Breast epithelium (tissue), 4 donors: ENCODE measurements at regions not wholly inside any gene's neighbourhood (a gene's known extent, or its start where the extent isn't known, plus 50 kb on each side); places are given as distances from the start of the nearest gene placed in this dataset.

Experiments
- DNase-seq, 2 donors: peaks; one replicate each; pipeline ENCODE4 v3.0.0-alpha.2; 2019; ENCODE audit warnings: low spot score in 2 of 2
- H3K27ac ChIP-seq, 2 donors: fragments of 200-600 bp; sonication (generic) in 1 of 2; one replicate each; pipeline ENCODE4 v1.5.1; 2016 to 2019; ENCODE audit warnings: mild to moderate bottlenecking in 1 of 2
- H3K27me3 ChIP-seq, 2 donors: fragments of 200-600 bp; sonication (generic) in 1 of 2; one replicate each; pipeline versions ENCODE4 v1.5.1 to v1.6.0; 2017 to 2019; ENCODE audit warnings: control low read depth in 1 of 2, mild to moderate bottlenecking in 1 of 2
- H3K36me3 ChIP-seq: fragments of 200-600 bp; one replicate; pipeline ENCODE4 v1.5.1; 2019
- H3K4me1 ChIP-seq, 2 donors: fragments of 200-600 bp; sonication (generic); one replicate each; pipeline ENCODE4 v1.5.1; 2016 to 2019; ENCODE audit warnings: control low read depth in 1 of 2
- H3K4me3 ChIP-seq, 3 donors: fragments of 200-600 bp; sonication (generic); 1 replicate in 2 of 3; 2 replicates in 1 of 3; pipeline ENCODE4 v1.5.1; 2016 to 2019; ENCODE audit warnings: mild to moderate bottlenecking in 3 of 3, moderate library complexity in 2 of 3
- H3K9me3 ChIP-seq, 2 donors: fragments of 200-600 bp; sonication (generic) in 1 of 2; one replicate each; pipeline ENCODE4 v1.5.1; 2016 to 2019; ENCODE audit warnings: control low read depth in 1 of 2
- POLR2A ChIP-seq: fragments of 450-650 bp; IDR thresholded peaks from one replicate; pipeline ENCODE4 v1.6.1; 2016; ENCODE audit warnings: antibody characterized with exemption, mild to moderate bottlenecking, moderate library complexity
- POLR2AphosphoS5 ChIP-seq, 3 donors: sonication (generic); formaldehyde crosslinking; IDR thresholded peaks; one replicate each; pipeline ENCODE4 v1.6.1; 2017; ENCODE audit warnings: antibody characterized with exemption in 3 of 3
- intact Hi-C: fragments of 100-400 bp; cut with DNase I; formaldehyde crosslinking; loops from one replicate; pipeline ENCODE4 v1.15.1; 2023; ENCODE audit warnings: low total_unique reads
- TF ChIP-seq, protein P1 (sequence below), 3 donors: fragments of 450-650 bp; IDR thresholded peaks; one replicate each; pipeline ENCODE4 v1.5.1; 2016 to 2017; ENCODE audit warnings: antibody characterized with exemption in 3 of 3, mild to moderate bottlenecking in 3 of 3, moderate library complexity in 3 of 3

DNA sequence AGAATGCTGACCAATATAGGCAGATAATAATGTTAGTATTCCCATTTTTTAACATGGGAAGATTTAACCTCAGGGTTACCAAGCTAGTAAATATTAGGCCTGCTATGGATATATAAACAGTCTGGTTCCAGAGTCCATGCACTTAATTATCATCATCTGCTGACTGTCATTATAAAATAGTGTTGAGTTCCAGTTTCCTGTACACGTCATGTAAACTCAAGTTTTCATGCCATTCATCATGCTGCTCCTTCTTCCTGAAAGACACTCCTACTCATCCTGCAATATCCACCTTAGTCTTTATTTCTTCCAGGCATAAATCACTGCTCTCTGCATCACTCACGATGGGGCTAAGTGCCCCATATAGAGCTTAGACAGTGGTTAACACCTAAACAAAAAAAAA lies 420.8 kb upstream of the SPHKAP start:
- intact Hi-C loops, result no loop called here
- DNase-seq, result no peak
- H3K27ac ChIP-seq, result no peak overlapping the region
- H3K36me3 ChIP-seq, result no peaks in the 10 kb centered on the region
- H3K9me3 ChIP-seq, result no peaks in the 10 kb centered on the region
- TF ChIP-seq POLR2AphosphoS5 (IDR thresholded peaks at IDR 0.05), result no peak
- TF ChIP-seq, protein P1, sequence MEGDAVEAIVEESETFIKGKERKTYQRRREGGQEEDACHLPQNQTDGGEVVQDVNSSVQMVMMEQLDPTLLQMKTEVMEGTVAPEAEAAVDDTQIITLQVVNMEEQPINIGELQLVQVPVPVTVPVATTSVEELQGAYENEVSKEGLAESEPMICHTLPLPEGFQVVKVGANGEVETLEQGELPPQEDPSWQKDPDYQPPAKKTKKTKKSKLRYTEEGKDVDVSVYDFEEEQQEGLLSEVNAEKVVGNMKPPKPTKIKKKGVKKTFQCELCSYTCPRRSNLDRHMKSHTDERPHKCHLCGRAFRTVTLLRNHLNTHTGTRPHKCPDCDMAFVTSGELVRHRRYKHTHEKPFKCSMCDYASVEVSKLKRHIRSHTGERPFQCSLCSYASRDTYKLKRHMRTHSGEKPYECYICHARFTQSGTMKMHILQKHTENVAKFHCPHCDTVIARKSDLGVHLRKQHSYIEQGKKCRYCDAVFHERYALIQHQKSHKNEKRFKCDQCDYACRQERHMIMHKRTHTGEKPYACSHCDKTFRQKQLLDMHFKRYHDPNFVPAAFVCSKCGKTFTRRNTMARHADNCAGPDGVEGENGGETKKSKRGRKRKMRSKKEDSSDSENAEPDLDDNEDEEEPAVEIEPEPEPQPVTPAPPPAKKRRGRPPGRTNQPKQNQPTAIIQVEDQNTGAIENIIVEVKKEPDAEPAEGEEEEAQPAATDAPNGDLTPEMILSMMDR (IDR thresholded peaks at IDR 0.05), result no peak
- no peak for TF ChIP-seq POLR2A
- no peaks in the 10 kb centered on the region for H3K27me3 ChIP-seq
- no peak overlapping the region for H3K4me3 ChIP-seq
- H3K4me1 ChIP-seq, result no peaks in the 10 kb centered on the region

DNA sequence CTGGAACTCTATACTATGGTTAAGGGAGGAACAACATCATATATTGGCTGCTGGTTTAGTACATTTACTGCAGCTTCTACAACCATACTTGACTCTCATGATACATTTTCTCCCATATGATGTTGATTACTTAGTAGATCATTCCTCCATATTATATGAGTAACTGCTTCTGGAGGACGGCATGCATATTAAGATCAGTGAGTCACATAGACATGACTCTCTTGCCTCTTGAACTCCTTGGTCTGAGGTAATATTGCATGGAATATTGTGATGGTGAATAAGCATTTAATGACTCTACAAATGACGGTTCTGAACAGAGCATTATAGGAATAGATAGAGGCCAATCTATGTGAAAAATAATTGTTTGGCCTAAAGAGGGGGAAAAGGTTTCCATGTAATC lies 418.8 kb upstream of the SPHKAP start:
- Histone ChIP-seq H3K9me3 (no peaks in the 10 kb centered on the region), H3K4me1 (no peaks in the 10 kb centered on the region), H3K36me3 (no peaks in the 10 kb centered on the region), H3K27ac (no peak overlapping the region), H3K27me3 (no peaks in the 10 kb centered on the region), H3K4me3 (no peak overlapping the region)
- TF ChIP-seq POLR2AphosphoS5 (IDR thresholded peaks at IDR 0.05) (no peak), POLR2A (no peak)
- TF ChIP-seq, protein P1 (IDR thresholded peaks at IDR 0.05), result no peak
- intact Hi-C loops, result no loop called here
- DNase-seq, result no peak

DNA sequence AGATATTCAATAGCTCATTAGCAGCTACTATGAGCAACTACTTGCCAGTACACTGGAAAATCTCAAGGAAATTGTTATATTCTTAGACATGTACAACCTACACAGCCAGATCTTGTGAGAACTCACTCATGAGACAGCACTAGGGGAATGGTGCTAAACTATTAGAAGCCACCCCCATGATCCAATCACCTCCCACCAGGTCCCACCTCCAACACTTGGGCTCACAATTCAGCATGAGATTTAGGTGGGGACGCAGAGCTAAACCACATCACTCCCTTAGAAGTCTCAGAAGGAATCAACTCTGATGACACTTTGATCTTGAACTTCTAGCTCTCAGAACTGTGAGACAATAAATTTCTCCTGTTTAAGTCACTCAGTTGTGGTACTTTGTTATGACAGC lies 418.3 kb upstream of the SPHKAP start:
- no peaks in the 10 kb centered on the region for H3K4me1 ChIP-seq
- no peak overlapping the region for H3K27ac ChIP-seq
- TF ChIP-seq POLR2A (no peak), POLR2AphosphoS5 (IDR thresholded peaks at IDR 0.05) (no peak)
- TF ChIP-seq, protein P1 (IDR thresholded peaks at IDR 0.05), result no peak
- no peaks in the 10 kb centered on the region for H3K36me3 ChIP-seq
- H3K4me3 ChIP-seq, result no peak overlapping the region
- intact Hi-C loops, result no loop called here
- no peaks in the 10 kb centered on the region for H3K9me3 ChIP-seq
- no peaks in the 10 kb centered on the region for H3K27me3 ChIP-seq
- no peak for DNase-seq

DNA sequence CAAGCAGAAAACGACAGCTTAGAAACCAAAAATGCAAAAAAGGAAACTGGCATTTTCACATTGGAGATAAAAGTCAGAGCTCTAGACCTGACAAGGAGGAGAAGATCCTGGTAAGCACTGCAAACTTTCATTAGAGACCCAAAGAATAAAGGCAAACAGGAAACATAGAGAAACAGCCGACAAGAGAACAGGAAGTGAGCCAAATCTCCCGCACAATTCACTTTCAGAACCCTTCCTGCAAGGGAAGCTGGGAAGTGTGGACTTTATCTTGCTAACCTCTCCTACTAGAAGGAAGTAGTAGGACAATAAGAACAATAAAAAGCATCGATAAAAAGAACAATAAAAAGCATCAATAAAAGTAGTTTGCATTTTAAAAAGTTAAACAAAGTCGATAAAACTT lies 417.8 kb upstream of the SPHKAP start:
- no peak overlapping the region for H3K4me3 ChIP-seq

DNA sequence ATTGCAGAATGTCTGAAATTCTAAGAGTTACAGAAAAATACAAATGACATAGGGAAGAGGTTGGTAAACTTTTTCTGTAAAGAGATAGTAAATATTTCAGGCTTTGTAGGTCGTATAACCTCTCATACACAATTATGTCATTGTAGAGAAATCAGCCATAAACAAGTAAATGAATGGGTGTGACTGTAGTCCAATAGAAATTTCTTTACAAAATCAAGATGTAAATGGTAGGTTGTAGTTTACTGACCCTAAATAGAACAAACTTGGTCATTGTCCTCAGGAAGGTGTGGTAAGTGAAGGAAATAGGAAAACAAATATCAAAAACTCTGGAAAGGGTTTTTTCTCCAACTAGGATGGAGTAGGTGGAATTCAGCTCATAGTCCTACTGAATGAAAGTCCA lies 415.5 kb upstream of the SPHKAP start:
- no peak for TF ChIP-seq POLR2A
- no peak for TF ChIP-seq POLR2AphosphoS5 (IDR thresholded peaks at IDR 0.05)
- TF ChIP-seq, protein P1 (IDR thresholded peaks at IDR 0.05), result no peak
- intact Hi-C loops, result no loop called here
- Histone ChIP-seq H3K27me3 (no peaks in the 10 kb centered on the region), H3K4me3 (no peak overlapping the region), H3K27ac (no peak overlapping the region), H3K4me1 (no peaks in the 10 kb centered on the region), H3K36me3 (no peaks in the 10 kb centered on the region), H3K9me3 (no peaks in the 10 kb centered on the region)
- DNase-seq, result no peak

More for the DNA sequence above, 417.8 kb upstream of the SPHKAP start:
- Histone ChIP-seq H3K27ac (no peak overlapping the region), H3K36me3 (no peaks in the 10 kb centered on the region), H3K27me3 (no peaks in the 10 kb centered on the region), H3K9me3 (no peaks in the 10 kb centered on the region), H3K4me1 (no peaks in the 10 kb centered on the region)
- TF ChIP-seq POLR2AphosphoS5 (IDR thresholded peaks at IDR 0.05) (no peak), POLR2A (no peak)
- TF ChIP-seq, protein P1 (IDR thresholded peaks at IDR 0.05), result no peak
- DNase-seq, result no peak
- intact Hi-C loops, result no loop called here
